ENCODE measurements at regions not wholly inside any gene's neighbourhood (a gene's known extent, or its start where the extent isn't known, plus 50 kb on each side); places are given as distances from the start of the nearest gene placed in this dataset.

- no peak for TF ChIP-seq EZH2phosphoT487 (IDR thresholded peaks at IDR 0.05; ENCODE audit: insufficient read depth, low read depth)
- TF ChIP-seq EZH2 (IDR thresholded peaks at IDR 0.05; ENCODE audit: insufficient read depth, poor library complexity, severe bottlenecking), result no peak
Measured at GRCh38 chr1:68819190-68819829, 322.4 kb upstream of the DEPDC1 start.

Measured in GM23248 (cell line).